Ovary (tissue), 7 donors: ENCODE measurements at regions not wholly inside any gene's neighbourhood (a gene's known extent, or its start where the extent isn't known, plus 50 kb on each side); places are given as distances from the start of the nearest gene placed in this dataset.
"Not testable (repeated sequence)": the region's sequence is repeated elsewhere in the genome, so short reads cannot be mapped to it uniquely, and the experiment has no call there.

Experiments used
- DNase-seq, 5 donors: peaks; one replicate each; pipeline ENCODE4 v3.0.0-alpha.2; 2019 to 2020
- H3K27ac ChIP-seq, 2 donors: fragments of 200-600 bp; one replicate each; pipeline versions ENCODE4 v1.5.1 to v1.8.0; 2019 to 2022
- H3K27me3 ChIP-seq: fragments of 200-600 bp; one replicate; pipeline ENCODE4 v1.8.0; 2022
- H3K36me3 ChIP-seq: fragments of 200-600 bp; sonication (generic); one replicate; pipeline ENCODE4 v1.5.1; 2019
- H3K4me1 ChIP-seq: one replicate; pipeline ENCODE4 v1.8.1; 2013; ENCODE audit warnings: mild to moderate bottlenecking, moderate library complexity; ENCODE audit not compliant: insufficient read depth
- H3K4me3 ChIP-seq: fragments of 200-600 bp; sonication (generic); one replicate; pipeline ENCODE4 v1.5.1; 2017
- H3K9me3 ChIP-seq, 2 donors: fragments of 200-600 bp in 1 of 2; sonication (generic) in 1 of 2; one replicate each; pipeline versions ENCODE4 v1.5.1 to v1.8.1; 2013 to 2019; ENCODE audit warnings: mild to moderate bottlenecking in 1 of 2, moderate library complexity in 1 of 2
- EP300 ChIP-seq: sonication (generic); formaldehyde crosslinking; IDR thresholded peaks from one replicate; pipeline ENCODE4 v1.6.1; 2017; ENCODE audit warnings: antibody characterized with exemption
- POLR2A ChIP-seq: fragments of 450-650 bp; IDR thresholded peaks from one replicate; pipeline ENCODE4 v1.6.1; 2017; ENCODE audit warnings: antibody characterized with exemption, mild to moderate bottlenecking, moderate library complexity
- WGBS, 3 donors: extraction: QIAGEN DNeasy Blood & Tissue Kit in 1 of 3; methylation state at CpG; one replicate each; pipeline versions ENCODE4 v1.1.5 to v1.1.7; 2013 to 2017; 5-methylcytosine and 5-hydroxymethylcytosine counted together
- intact Hi-C, 4 donors: fragments of 100-400 bp; cut with DNase I; formaldehyde crosslinking; loops; one replicate each; pipeline versions ENCODE4 v1.11.0 to v1.15.1; 2022 to 2023
- TF ChIP-seq, protein P1 (sequence below), 3 donors: fragments of 450-650 bp in 2 of 3; fragments of 200-600 bp in 1 of 3; IDR thresholded peaks; one replicate each; pipeline versions ENCODE4 v1.5.1 to v1.8.0; 2016 to 2022; ENCODE audit warnings: antibody characterized with exemption in 3 of 3, mild to moderate bottlenecking in 1 of 3
- donor health status: DM: no; HTN: no; CAD: no; lungs with moderate emphysema.
- donor health status: DM: no; HTN: no; CAD: no.
- donor health status: Bipolar disorder and iron deficiency.
- donor health status: DM: no; HTN: no; CAD: no.
- donor health status: DM: yes; HTN: yes; CAD: no.

DNA sequence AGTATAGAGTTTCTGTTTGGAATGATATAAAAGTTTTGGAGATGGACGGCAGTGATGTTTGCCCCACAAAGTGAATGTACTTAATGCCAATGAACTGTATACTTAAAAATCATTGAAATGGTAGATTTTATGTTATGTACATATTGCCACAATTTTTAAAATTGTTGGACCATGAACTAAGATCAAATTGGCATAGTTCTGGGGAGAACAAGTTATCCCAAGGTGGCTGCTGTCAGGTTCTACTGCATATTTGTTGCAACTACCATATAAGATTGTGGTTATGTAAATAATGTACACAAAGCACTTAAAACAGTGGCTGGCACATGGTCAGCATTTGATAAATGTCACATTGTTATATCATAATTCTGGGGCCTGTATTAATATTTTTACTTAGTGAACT is 466.4 kb downstream of the SIPA1L2 start:
- no peaks in the 10 kb centered on the region for H3K9me3 ChIP-seq
- WGBS, 3 donors: 76 to 86% (median 79%) methylated on average over 1 of the region's 1 CpG
- H3K4me1 ChIP-seq: no peaks in the 10 kb centered on the region
- TF ChIP-seq, protein P1, sequence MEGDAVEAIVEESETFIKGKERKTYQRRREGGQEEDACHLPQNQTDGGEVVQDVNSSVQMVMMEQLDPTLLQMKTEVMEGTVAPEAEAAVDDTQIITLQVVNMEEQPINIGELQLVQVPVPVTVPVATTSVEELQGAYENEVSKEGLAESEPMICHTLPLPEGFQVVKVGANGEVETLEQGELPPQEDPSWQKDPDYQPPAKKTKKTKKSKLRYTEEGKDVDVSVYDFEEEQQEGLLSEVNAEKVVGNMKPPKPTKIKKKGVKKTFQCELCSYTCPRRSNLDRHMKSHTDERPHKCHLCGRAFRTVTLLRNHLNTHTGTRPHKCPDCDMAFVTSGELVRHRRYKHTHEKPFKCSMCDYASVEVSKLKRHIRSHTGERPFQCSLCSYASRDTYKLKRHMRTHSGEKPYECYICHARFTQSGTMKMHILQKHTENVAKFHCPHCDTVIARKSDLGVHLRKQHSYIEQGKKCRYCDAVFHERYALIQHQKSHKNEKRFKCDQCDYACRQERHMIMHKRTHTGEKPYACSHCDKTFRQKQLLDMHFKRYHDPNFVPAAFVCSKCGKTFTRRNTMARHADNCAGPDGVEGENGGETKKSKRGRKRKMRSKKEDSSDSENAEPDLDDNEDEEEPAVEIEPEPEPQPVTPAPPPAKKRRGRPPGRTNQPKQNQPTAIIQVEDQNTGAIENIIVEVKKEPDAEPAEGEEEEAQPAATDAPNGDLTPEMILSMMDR (IDR thresholded peaks at IDR 0.05): no peak
- no peak for TF ChIP-seq EP300
- TF ChIP-seq POLR2A: no peak
- no peaks in the 10 kb centered on the region for H3K27me3 ChIP-seq
- H3K4me3 ChIP-seq: no peak overlapping the region
- H3K36me3 ChIP-seq: no peaks in the 10 kb centered on the region
- DNase-seq: no peak
- H3K27ac ChIP-seq: no peak overlapping the region
- intact Hi-C loops: no loop called here

DNA sequence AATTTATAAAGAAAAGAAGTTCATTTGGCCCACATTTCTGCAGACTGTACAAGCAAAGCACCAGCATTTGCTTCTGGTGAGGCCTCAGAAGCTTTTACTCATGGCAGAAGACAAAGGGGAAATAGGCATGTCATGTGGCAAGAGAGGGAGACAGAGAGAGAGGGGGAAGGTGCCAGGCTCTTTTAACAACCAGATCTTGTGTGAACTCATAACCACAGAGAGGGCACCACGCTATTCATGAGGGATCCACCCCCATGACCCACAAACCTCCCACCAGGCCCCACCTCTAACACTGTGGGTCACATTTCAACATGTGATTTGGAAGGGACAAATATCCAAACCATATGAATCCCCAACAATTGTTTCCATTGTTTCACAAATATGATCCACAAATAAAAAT is 467.9 kb downstream of the SIPA1L2 start:
- intact Hi-C loops: no loop called here
- DNase-seq: no peak
- H3K4me1 ChIP-seq: no peaks in the 10 kb centered on the region
- no peaks in the 10 kb centered on the region for H3K27me3 ChIP-seq
- no peak overlapping the region for H3K4me3 ChIP-seq
- no peaks in the 10 kb centered on the region for H3K9me3 ChIP-seq
- 91 to 100% (median 95%) methylated on average over 1 of the region's 1 CpG for WGBS, 3 donors
- TF ChIP-seq POLR2A (no peak), EP300 (no peak)
- TF ChIP-seq, protein P1 (IDR thresholded peaks at IDR 0.05): no peak
- H3K27ac ChIP-seq: no peak overlapping the region
- H3K36me3 ChIP-seq: no peaks in the 10 kb centered on the region

DNA sequence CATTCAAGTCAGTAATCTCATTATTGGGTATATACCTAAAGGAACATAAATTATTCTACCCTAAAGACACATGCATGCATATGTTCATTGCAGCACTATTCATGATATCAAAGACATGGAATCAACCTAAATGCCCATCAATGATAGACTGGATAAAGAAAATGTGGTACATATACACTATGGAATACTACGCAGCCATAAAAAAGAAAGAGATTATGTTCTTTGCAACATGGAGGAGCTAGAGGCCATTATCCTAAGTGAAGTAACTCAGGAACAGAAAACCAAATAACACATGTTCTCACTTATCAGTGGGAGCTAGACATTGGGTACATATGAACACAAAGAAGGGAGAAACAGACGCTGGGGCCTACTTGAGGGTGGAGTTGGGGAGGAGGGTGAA is 471.4 kb downstream of the SIPA1L2 start:
- H3K4me1 ChIP-seq, H3K4me3 ChIP-seq, H3K36me3 ChIP-seq, H3K27ac ChIP-seq, H3K27me3 ChIP-seq, DNase-seq, H3K9me3 ChIP-seq, intact Hi-C loops: not testable (repeated sequence)
- 92 to 98% (median 97%) methylated on average over 2 of the region's 2 CpGs for whole genome bisulfite sequencing, 3 donors

DNA sequence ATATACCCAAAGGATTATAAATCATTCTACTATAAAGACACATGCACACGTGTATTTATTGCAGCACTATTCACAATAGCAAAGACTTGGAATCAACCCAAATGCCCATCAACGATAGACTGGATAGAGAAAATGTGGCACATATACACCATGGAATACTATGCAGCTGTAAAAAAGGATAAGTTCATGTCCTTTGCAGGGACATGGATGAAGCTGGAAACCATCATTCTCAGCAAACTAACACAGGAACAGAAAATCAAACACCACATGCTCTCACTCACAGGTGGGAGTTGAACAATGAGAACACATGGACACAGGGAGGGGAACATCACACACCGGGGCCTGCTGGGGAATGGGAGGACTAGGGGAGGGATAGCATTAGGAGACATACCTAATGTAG is 473.9 kb downstream of the SIPA1L2 start:
- H3K27ac ChIP-seq, H3K9me3 ChIP-seq, H3K27me3 ChIP-seq, H3K4me1 ChIP-seq, DNase-seq, H3K4me3 ChIP-seq, H3K36me3 ChIP-seq, intact Hi-C loops: not testable (repeated sequence)
- WGBS, 3 donors: 86 to 91% (median 89%) methylated on average over 3 of the region's 3 CpGs

DNA sequence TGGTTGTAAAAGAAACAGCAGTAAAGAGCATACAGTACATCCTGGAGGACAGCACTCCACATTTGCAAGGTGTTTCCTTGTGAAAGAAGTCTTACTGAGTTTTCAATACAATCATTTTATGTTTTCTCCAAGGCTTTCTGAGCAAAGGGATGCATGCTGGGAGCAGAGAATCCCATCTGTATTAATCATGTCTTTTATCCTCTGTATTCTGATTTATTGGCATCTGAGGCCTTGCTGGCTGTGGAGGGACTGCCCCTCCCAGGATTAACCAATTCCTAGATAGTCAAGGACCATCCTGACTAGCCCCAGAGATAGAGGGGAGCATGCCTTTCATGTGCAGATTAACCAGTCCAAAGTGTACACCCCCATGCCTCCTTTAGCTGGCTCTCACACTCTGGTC is 476.3 kb downstream of the SIPA1L2 start:
- intact Hi-C loops: no loop called here
- H3K9me3 ChIP-seq: no peaks in the 10 kb centered on the region
- no peaks in the 10 kb centered on the region for H3K27me3 ChIP-seq
- H3K4me1 ChIP-seq: no peaks in the 10 kb centered on the region
- H3K4me3 ChIP-seq: no peak overlapping the region
- no peaks in the 10 kb centered on the region for H3K36me3 ChIP-seq
- DNase-seq: no peak
- TF ChIP-seq, protein P1 (IDR thresholded peaks at IDR 0.05): no peak
- no peak for TF ChIP-seq EP300
- TF ChIP-seq POLR2A: no peak
- H3K27ac ChIP-seq: no peak overlapping the region
